Esophagus muscularis mucosa (tissue), 4 donors: ENCODE measurements at regions not wholly inside any gene's neighbourhood (a gene's known extent, or its start where the extent isn't known, plus 50 kb on each side); places are given as distances from the start of the nearest gene placed in this dataset.
"Not testable (repeated sequence)": the region's sequence is repeated elsewhere in the genome, so short reads cannot be mapped to it uniquely, and the experiment has no call there.

Experiments
- DNase-seq: peaks from one replicate; pipeline ENCODE4 v3.0.0-alpha.2; 2017; ENCODE audit errors: extremely low spot score
- H3K27ac ChIP-seq, 4 donors: fragments of 200-600 bp; sonication (generic); replicated peaks in 1 of 4; 1 replicate in 3 of 4; 2 replicates in 1 of 4; pipeline ENCODE4 v1.5.1; 2016 to 2019; ENCODE audit warnings: mild to moderate bottlenecking in 1 of 4
- H3K27me3 ChIP-seq, 4 donors: fragments of 200-600 bp; sonication (generic); one replicate each; pipeline versions ENCODE4 v1.5.1 to v1.6.0; 2016 to 2019
- H3K36me3 ChIP-seq, 4 donors: fragments of 200-600 bp; sonication (generic); one replicate each; pipeline ENCODE4 v1.5.1; 2016 to 2019
- H3K4me1 ChIP-seq, 4 donors: fragments of 200-600 bp; sonication (generic); one replicate each; pipeline ENCODE4 v1.5.1; 2016 to 2019
- H3K4me3 ChIP-seq, 4 donors: fragments of 200-600 bp; sonication (generic); 1 replicate in 2 of 4; 2 replicates in 2 of 4; pipeline ENCODE4 v1.5.1; 2016 to 2019; ENCODE audit warnings: mild to moderate bottlenecking in 4 of 4, moderate library complexity in 1 of 4
- H3K9me3 ChIP-seq, 4 donors: fragments of 200-600 bp; sonication (generic); 1 replicate in 3 of 4; 2 replicates in 1 of 4; pipeline ENCODE4 v1.5.1; 2016 to 2019
- EP300 ChIP-seq: sonication (generic); formaldehyde crosslinking; IDR thresholded peaks from one replicate; pipeline ENCODE4 v1.6.1; 2017; ENCODE audit warnings: antibody characterized with exemption
- POLR2A ChIP-seq: fragments of 450-650 bp; IDR thresholded peaks from one replicate; pipeline ENCODE4 v1.6.1; 2017; ENCODE audit warnings: antibody characterized with exemption, moderate library complexity, mild to moderate bottlenecking, low read depth
- POLR2AphosphoS5 ChIP-seq, 2 donors: sonication (generic); formaldehyde crosslinking; IDR thresholded peaks; one replicate each; pipeline ENCODE4 v1.6.1; 2017; ENCODE audit warnings: antibody characterized with exemption in 2 of 2
- WGBS: methylation state at CpG from one replicate; pipeline ENCODE4 v1.1.5; 2018; 5-methylcytosine and 5-hydroxymethylcytosine counted together
- intact Hi-C: fragments of 100-400 bp; cut with DNase I; formaldehyde crosslinking; loops from one replicate; pipeline ENCODE4 v1.15.1; 2023
- TF ChIP-seq, protein P1 (sequence below), 3 experiments: fragments of 200-600 bp in 2 of 3; fragments of 450-650 bp in 1 of 3; sonication (generic) in 2 of 3; IDR thresholded peaks; one replicate each; pipeline ENCODE4 v1.5.1; 2017 to 2019; ENCODE audit warnings: antibody characterized with exemption in 3 of 3, mild to moderate bottlenecking in 2 of 3, moderate library complexity in 1 of 3

DNA sequence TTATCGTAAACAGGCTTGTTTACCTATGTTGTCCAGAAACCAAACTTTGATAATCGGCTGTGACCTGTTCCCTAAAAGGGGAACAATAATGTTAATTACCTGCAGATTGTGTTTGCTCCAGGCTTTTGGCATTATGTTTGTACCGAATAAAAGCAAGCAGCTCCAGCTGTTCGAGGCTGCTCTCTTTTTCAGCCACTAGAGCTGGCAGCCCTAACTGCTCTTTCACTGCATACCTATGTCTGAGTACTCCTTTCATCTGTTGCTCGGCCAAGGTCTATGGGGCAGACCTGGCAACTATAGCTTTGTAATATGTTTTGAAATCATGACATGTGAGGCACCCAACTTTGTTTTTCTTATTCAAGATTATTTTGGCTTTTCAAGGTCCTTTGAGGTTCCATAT, 77.8 kb upstream of the EHBP1 start:
- Histone ChIP-seq H3K9me3 (no peaks in the 10 kb centered on the region), H3K27ac (no peak overlapping the region), H3K36me3 (no peaks in the 10 kb centered on the region), H3K27me3 (no peaks in the 10 kb centered on the region), H3K4me3 (no peak overlapping the region), H3K4me1 (peaks cover 0 to 9% (median 0%) of the 10 kb centered on the region in 4 donors)
- DNase-seq, result no peak
- WGBS, result 80% methylated on average over 5 of the region's 5 CpGs
- no peak for TF ChIP-seq POLR2A
- TF ChIP-seq POLR2AphosphoS5 (IDR thresholded peaks at IDR 0.05), result no peak
- TF ChIP-seq, protein P1, sequence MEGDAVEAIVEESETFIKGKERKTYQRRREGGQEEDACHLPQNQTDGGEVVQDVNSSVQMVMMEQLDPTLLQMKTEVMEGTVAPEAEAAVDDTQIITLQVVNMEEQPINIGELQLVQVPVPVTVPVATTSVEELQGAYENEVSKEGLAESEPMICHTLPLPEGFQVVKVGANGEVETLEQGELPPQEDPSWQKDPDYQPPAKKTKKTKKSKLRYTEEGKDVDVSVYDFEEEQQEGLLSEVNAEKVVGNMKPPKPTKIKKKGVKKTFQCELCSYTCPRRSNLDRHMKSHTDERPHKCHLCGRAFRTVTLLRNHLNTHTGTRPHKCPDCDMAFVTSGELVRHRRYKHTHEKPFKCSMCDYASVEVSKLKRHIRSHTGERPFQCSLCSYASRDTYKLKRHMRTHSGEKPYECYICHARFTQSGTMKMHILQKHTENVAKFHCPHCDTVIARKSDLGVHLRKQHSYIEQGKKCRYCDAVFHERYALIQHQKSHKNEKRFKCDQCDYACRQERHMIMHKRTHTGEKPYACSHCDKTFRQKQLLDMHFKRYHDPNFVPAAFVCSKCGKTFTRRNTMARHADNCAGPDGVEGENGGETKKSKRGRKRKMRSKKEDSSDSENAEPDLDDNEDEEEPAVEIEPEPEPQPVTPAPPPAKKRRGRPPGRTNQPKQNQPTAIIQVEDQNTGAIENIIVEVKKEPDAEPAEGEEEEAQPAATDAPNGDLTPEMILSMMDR (IDR thresholded peaks at IDR 0.05), result no peak
- no peak for TF ChIP-seq EP300
- intact Hi-C loops, result no loop called here

DNA sequence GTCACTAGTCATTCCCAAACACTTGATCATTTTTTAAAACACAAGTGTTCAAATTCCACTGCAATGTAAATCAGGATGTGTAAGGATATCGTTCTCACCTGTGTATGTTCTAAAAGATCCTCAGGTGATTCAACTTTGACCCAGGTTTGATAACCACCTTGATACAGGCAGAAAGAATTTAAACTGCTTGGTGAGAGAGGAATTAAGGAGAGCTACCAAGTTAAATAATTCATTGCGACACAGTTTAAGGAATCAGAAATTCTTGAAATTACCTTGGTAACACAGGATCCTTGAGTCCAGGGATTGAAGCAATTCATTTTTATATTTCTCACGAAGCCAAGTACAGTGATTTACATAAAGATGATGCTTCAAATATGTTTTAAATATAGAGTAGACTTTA, 80.7 kb upstream of the EHBP1 start:
- TF ChIP-seq POLR2AphosphoS5 (IDR thresholded peaks at IDR 0.05) (no peak), EP300 (no peak), POLR2A (no peak)
- TF ChIP-seq, protein P1 (IDR thresholded peaks at IDR 0.05), result no peak
- H3K4me1 ChIP-seq, result peaks cover 0 to 9% (median 0%) of the 10 kb centered on the region in 4 donors
- intact Hi-C loops, result no loop called here
- WGBS, result 68% methylated on average over 3 of the region's 3 CpGs
- no peaks in the 10 kb centered on the region for H3K36me3 ChIP-seq
- no peak for DNase-seq
- no peaks in the 10 kb centered on the region for H3K27me3 ChIP-seq
- H3K27ac ChIP-seq, result no peak overlapping the region
- H3K9me3 ChIP-seq, result peaks cover 0 to 14% (median 8%) of the 10 kb centered on the region in 4 donors
- H3K4me3 ChIP-seq, result no peak overlapping the region

DNA sequence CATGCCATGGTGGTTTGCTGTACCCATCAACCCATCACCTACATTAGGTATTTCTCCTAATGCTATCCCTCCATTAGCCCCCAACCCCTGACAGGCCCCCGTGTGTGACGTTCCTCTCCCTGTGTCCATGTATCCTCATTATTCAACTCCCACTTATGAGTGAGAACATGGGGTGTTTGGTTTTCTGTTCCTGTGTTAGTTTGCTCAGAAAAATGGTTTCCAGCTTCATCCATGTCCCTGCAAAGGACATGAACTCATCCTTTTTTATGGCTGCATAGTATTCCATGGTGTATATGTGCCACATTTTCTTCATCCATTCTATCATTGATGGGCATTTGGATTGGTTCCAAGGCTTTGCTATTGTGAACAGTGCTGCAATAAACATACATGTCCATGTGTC, 89.0 kb upstream of the EHBP1 start:
- H3K4me3 ChIP-seq, H3K27me3 ChIP-seq, H3K4me1 ChIP-seq, DNase-seq, H3K36me3 ChIP-seq, H3K27ac ChIP-seq, intact Hi-C loops: not testable (repeated sequence)
- H3K9me3 ChIP-seq, result peaks cover 0 to 12% (median 9%) of the 10 kb centered on the region in 4 donors
- 94% methylated on average over 2 of the region's 2 CpGs for WGBS

DNA sequence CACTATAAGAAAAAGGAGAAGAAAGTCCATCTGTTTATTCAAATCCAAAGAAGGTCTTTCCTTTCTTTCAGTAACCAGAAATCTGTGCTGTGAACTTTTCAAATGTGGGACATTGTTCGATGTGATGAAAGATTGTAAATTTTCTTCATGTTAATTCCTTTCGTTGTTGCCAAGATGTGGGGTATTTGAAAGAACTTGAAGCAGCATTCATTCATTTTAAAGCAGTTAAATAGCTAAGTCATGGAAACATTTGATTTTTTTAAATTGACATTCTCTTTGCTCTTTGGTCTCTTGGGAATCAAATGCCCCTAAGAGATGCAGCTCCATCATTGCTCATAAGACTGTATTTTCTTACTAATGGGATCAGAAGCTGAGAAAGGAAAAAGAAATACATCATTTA, 93.7 kb upstream of the EHBP1 start:
- TF ChIP-seq EP300 (no peak), POLR2AphosphoS5 (IDR thresholded peaks at IDR 0.05) (no peak), POLR2A (no peak)
- TF ChIP-seq, protein P1 (IDR thresholded peaks at IDR 0.05), result no peak
- Histone ChIP-seq H3K4me3 (no peak overlapping the region), H3K27me3 (no peaks in the 10 kb centered on the region), H3K4me1 (no peaks in the 10 kb centered on the region), H3K36me3 (no peaks in the 10 kb centered on the region), H3K27ac (no peak overlapping the region), H3K9me3 (no peaks in the 10 kb centered on the region)
- no peak for DNase-seq
- intact Hi-C loops, result no loop called here
- WGBS, result 73% methylated on average over 2 of the region's 2 CpGs

DNA sequence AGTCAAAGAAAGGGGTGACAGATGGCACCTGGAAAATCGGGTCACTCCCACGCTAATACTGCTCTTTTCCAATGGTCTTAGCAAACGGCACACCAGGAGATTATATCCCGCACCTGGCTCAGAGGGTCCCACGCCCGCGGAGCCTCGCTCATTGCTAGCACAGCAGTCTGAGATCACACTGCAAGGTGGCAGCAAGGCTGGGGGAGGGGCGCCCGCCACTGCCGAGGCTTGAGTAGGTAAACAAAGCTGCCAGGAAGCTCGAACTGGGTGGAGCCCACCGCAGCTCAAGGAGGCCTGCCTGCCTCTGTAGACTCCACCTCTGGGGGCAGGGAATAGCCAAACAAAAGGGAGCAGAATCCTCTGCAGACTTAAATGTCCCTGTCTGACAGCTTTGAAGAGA, 99.5 kb upstream of the TMEM17 start:
- H3K4me3 ChIP-seq, intact Hi-C loops: not testable (repeated sequence)
- 87% methylated on average over 9 of the region's 13 CpGs for WGBS

DNA sequence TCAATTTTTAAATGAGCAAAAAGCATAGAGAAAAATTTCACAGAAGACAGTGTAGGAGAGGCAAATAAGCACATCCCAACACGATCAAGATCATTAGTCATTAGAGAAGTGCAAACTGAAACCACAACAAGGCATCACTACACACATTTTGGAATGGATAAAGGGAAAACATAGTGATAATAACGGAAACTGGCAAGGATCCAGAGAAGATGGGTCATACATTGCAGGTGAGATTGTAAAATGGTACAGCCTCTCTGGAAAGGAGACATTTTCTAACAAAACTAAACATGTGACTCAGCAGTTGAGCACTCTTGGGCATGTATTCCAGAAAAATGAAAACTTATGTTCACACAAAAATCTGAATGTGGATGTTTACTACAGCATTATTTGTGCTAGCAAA, 98.3 kb upstream of the TMEM17 start:
- Histone ChIP-seq H3K27ac (no peak overlapping the region), H3K4me3 (no peak overlapping the region), H3K4me1 (no peaks in the 10 kb centered on the region), H3K9me3 (peaks cover 0 to 5% (median 2%) of the 10 kb centered on the region in 4 donors), H3K27me3 (no peaks in the 10 kb centered on the region), H3K36me3 (no peaks in the 10 kb centered on the region)
- intact Hi-C loops, result no loop called here
- no peak for DNase-seq
- 46% methylated on average over 2 of the region's 2 CpGs for WGBS
- TF ChIP-seq POLR2AphosphoS5 (IDR thresholded peaks at IDR 0.05) (no peak), EP300 (no peak), POLR2A (no peak)
- TF ChIP-seq, protein P1 (IDR thresholded peaks at IDR 0.05), result no peak

More for the DNA sequence above, 99.5 kb upstream of the TMEM17 start:
- not testable (repeated sequence) for H3K9me3 ChIP-seq, DNase-seq, H3K36me3 ChIP-seq, H3K27me3 ChIP-seq, H3K4me1 ChIP-seq, H3K27ac ChIP-seq
